ENCODE measurements at regions not wholly inside any gene's neighbourhood (a gene's known extent, or its start where the extent isn't known, plus 50 kb on each side); places are given as distances from the start of the nearest gene placed in this dataset.
A peak's percentile ranks its signal among the peaks of the same experiment; 100 is the strongest.

- DNase-seq = no peak
Observed at GRCh38 chr14:100381395-100382105, 58.4 kb downstream of the SLC25A47 start.

GRCh38 chr14:100382106-100382455 lies 58.9 kb downstream of the SLC25A47 start:
- DNase-seq = no peak

GRCh38 chr14:100383727-100384158 lies 60.6 kb downstream of the SLC25A47 start:
- peak; percentile 87 for DNase-seq

- no peak for DNase-seq
Observed at GRCh38 chr14:100384277-100384676, 61.1 kb downstream of the SLC25A47 start.

- DNase-seq = peak; percentile 70
Observed at GRCh38 chr14:100384819-100385813, 62.0 kb downstream of the SLC25A47 start.

- no peak for DNase-seq
Observed at GRCh38 chr14:100386121-100386520, 63.0 kb downstream of the SLC25A47 start.

GRCh38 chr14:100386846-100387245 lies 63.7 kb downstream of the SLC25A47 start:
- no peak for DNase-seq

- no peak for DNase-seq
Observed at GRCh38 chr14:100387450-100387849, 64.3 kb downstream of the SLC25A47 start.

- no peak for DNase-seq
Observed at GRCh38 chr14:100388103-100389054, 65.2 kb downstream of the SLC25A47 start.

GRCh38 chr14:100389497-100390104 lies 66.5 kb downstream of the SLC25A47 start:
- no peak for DNase-seq

- DNase-seq = no peak
Observed at GRCh38 chr14:100391173-100391572, 68.0 kb downstream of the SLC25A47 start.

GRCh38 chr14:100391724-100392123 lies 68.6 kb downstream of the SLC25A47 start:
- DNase-seq = no peak

- no peak for DNase-seq
Observed at GRCh38 chr14:100392356-100392755, 69.2 kb downstream of the SLC25A47 start.

- no peak for DNase-seq
Observed at GRCh38 chr14:100393362-100393761, 70.2 kb downstream of the SLC25A47 start.

- no peak for DNase-seq
Observed at GRCh38 chr14:100393906-100394732, 71.0 kb downstream of the SLC25A47 start.

- no peak for DNase-seq
Observed at GRCh38 chr14:100394886-100395672, 71.9 kb downstream of the SLC25A47 start.

- no peak for DNase-seq
Observed at GRCh38 chr14:100396266-100396795, 73.2 kb downstream of the SLC25A47 start.

GRCh38 chr14:100397005-100397404 lies 73.9 kb downstream of the SLC25A47 start:
- no peak for DNase-seq

- DNase-seq = no peak
Observed at GRCh38 chr14:100398044-100398443, 74.9 kb downstream of the SLC25A47 start.

Measured in hematopoietic multipotent progenitor cell treated with erythropoietin and hydrocortisone succinate and interleukin-3 and kit ligand, for 6 days (in vitro differentiated cells).